ENCODE measurements at regions not wholly inside any gene's neighbourhood (a gene's known extent, or its start where the extent isn't known, plus 50 kb on each side); places are given as distances from the start of the nearest gene placed in this dataset.

- Histone ChIP-seq H3K4me1 (ENCODE audit: insufficient read depth, low read length, poor library complexity, severe bottlenecking) (no peaks in the 10 kb centered on the region), H3K4me3 (ENCODE audit: low read depth, low read length, poor library complexity, severe bottlenecking) (no peak overlapping the region), H3K27ac (ENCODE audit: low read depth, low read length, poor library complexity, severe bottlenecking) (no peak overlapping the region), H3K27me3 (replicated peaks; ENCODE audit: insufficient read depth, low read depth, low read length, poor library complexity) (no peaks in the 10 kb centered on the region), H3K9me3 (ENCODE audit: low read depth, low read length, poor library complexity, severe bottlenecking) (no peaks in the 10 kb centered on the region), H3K36me3 (ENCODE audit: insufficient read depth, low read length, poor library complexity, severe bottlenecking) (no peaks in the 10 kb centered on the region)
- DNase-seq (ENCODE audit: low spot score) = no peak
- CTCF ChIA-PET = no interaction called here
- no TSS peak for BruUV-seq (replicated peaks)
- intact Hi-C loops (cut with micrococcal nuclease; ENCODE audit: unreplicated experiment) = no loop called here
- TF ChIP-seq CTCF (conservative IDR thresholded peaks at IDR 0.05; ENCODE audit: low read depth, low read length) (no peak), EZH2 (IDR thresholded peaks at IDR 0.05; ENCODE audit: borderline replicate concordance, low read depth, low read length, poor library complexity, severe bottlenecking) (no peak)
- POLR2A ChIA-PET (ENCODE audit: low non-redundant PET) = interaction anchor here (0.7 kb wide), 1 partner anchor 1338 kb away, joined by 4 read pairs; no protein-coding TSS in a partner anchor
These were observed 129.3 kb upstream of the KIF26B start for GRCh38 chr1:245025525-245025924.

DNA sequence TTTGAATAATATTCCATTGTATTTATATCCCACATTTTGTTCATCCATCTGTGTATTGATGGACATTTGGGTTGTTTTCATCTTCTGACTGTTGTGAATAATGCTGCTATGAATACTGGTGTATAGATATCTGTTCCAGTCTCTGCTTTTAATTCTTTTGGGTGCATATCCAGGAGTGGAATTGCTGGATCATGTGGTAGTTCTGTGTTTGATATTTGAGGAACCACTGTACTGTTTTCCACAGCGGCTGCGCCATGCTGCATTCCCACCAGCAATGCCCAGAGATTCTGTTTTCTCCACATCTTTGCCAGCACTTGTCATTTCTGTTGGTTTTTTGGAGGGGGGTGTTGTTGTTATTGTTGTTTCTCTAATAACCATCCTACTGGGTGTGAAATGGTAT lies 131.6 kb upstream of the KIF26B start:
- no peaks in the 10 kb centered on the region for H3K27me3 ChIP-seq (replicated peaks; ENCODE audit: insufficient read depth, low read depth, low read length, poor library complexity)
- POLR2A ChIA-PET (ENCODE audit: low non-redundant PET) = no interaction called here

DNA sequence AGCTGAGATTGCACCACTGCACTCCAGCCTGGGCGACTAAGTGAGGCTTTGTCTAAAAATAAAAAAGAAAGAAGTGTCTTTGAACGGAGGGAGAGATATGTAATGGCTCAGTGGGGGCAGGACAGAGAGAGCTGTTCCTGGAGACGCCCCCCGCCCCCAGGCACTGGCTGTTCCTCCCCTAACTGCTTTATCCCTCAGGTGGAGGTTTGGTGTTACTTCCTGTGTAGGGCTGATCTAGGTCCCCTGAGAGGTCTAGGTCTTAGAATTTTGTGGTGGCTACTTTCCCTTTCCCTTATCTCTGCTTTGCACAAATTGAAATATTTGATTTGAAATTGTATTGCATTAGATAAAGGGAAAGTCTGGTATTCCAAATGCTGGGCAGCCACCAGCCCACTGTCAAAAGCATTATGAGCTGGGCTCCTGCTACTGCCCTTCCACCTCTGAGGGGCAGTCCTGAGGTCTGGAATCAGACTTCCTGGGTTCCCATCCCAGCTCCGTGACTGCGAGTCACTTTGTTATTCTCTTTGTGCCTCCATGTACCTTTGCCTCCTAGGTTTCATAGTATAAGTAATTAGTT lies 134.8 kb upstream of the KIF26B start:
- BruUV-seq (replicated peaks) = no TSS peak
- TF ChIP-seq EZH2 (IDR thresholded peaks at IDR 0.05; ENCODE audit: borderline replicate concordance, low read depth, low read length, poor library complexity, severe bottlenecking) (no peak), CTCF (conservative IDR thresholded peaks at IDR 0.05; ENCODE audit: low read depth, low read length) (no peak)
- intact Hi-C loops (cut with micrococcal nuclease; ENCODE audit: unreplicated experiment) = no loop called here
- POLR2A ChIA-PET (ENCODE audit: low non-redundant PET) = no interaction called here
- CTCF ChIA-PET = interaction anchor here (1.1 kb wide), 1 partner anchor 23 kb away, joined by 3 read pairs; no protein-coding TSS in a partner anchor
- H3K4me3 ChIP-seq (ENCODE audit: low read depth, low read length, poor library complexity, severe bottlenecking) = no peak overlapping the region
- H3K4me1 ChIP-seq (ENCODE audit: insufficient read depth, low read length, poor library complexity, severe bottlenecking) = no peaks in the 10 kb centered on the region
- no peaks in the 10 kb centered on the region for H3K9me3 ChIP-seq (ENCODE audit: low read depth, low read length, poor library complexity, severe bottlenecking)
- no peaks in the 10 kb centered on the region for H3K36me3 ChIP-seq (ENCODE audit: insufficient read depth, low read length, poor library complexity, severe bottlenecking)
- DNase-seq (ENCODE audit: low spot score) = no peak
- H3K27ac ChIP-seq (ENCODE audit: low read depth, low read length, poor library complexity, severe bottlenecking) = no peak overlapping the region
- H3K27me3 ChIP-seq (replicated peaks; ENCODE audit: insufficient read depth, low read depth, low read length, poor library complexity) = no peaks in the 10 kb centered on the region

More for the DNA sequence above, 131.6 kb upstream of the KIF26B start:
- intact Hi-C loops (cut with micrococcal nuclease; ENCODE audit: unreplicated experiment) = no loop called here
- BruUV-seq (replicated peaks) = no TSS peak
- no peaks in the 10 kb centered on the region for H3K36me3 ChIP-seq (ENCODE audit: insufficient read depth, low read length, poor library complexity, severe bottlenecking)
- H3K4me1 ChIP-seq (ENCODE audit: insufficient read depth, low read length, poor library complexity, severe bottlenecking) = no peaks in the 10 kb centered on the region
- no peak for TF ChIP-seq EZH2 (IDR thresholded peaks at IDR 0.05; ENCODE audit: borderline replicate concordance, low read depth, low read length, poor library complexity, severe bottlenecking)
- no peak for TF ChIP-seq CTCF (conservative IDR thresholded peaks at IDR 0.05; ENCODE audit: low read depth, low read length)
- DNase-seq (ENCODE audit: low spot score) = no peak
- H3K4me3 ChIP-seq (ENCODE audit: low read depth, low read length, poor library complexity, severe bottlenecking) = no peak overlapping the region
- H3K27ac ChIP-seq (ENCODE audit: low read depth, low read length, poor library complexity, severe bottlenecking) = no peak overlapping the region
- CTCF ChIA-PET = no interaction called here
- H3K9me3 ChIP-seq (ENCODE audit: low read depth, low read length, poor library complexity, severe bottlenecking) = no peaks in the 10 kb centered on the region
